ENCODE measurements at regions not wholly inside any gene's neighbourhood (a gene's known extent, or its start where the extent isn't known, plus 50 kb on each side); places are given as distances from the start of the nearest gene placed in this dataset.

DNA sequence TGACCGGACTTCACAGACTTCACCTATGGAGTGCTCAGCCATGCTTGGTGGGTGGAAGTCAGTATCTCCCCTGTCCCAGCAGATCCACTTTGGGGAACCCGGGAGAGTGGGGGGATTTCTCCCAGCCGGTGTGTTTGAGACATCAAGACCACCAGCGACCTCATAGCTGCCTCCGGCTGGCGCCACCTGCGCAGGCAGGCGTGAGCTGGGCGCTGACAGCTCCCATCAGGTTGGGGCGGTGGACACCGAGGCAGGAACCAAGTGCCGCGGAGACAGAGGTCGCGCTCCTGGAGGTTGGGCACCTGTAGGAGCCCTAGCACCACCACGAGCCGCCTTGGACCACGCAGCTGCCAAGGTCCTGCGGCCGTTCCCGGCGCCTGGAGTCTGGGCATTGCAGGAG lies 124.0 kb upstream of the LARP1 start:
- Histone ChIP-seq H3K27me3 (ENCODE audit: control insufficient read depth in 4 of 4, insufficient read depth in 4 of 4, low read length in 3 of 4) (no peaks in the 10 kb centered on the region), H3K36me3 (ENCODE audit: control insufficient read depth in 4 of 4, insufficient read depth in 3 of 4, low read depth in 1 of 4, low read length in 3 of 4) (no peaks in the 10 kb centered on the region), H3K9me3 (ENCODE audit: control insufficient read depth in 4 of 4, low read length in 3 of 4) (no peaks in the 10 kb centered on the region), H3K4me1 (ENCODE audit: control insufficient read depth in 4 of 4, insufficient read depth in 4 of 4, low read length in 3 of 4) (peaks cover 0 to 3% (median 0%) of the 10 kb centered on the region in 4 donors), H3K27ac (ENCODE audit: low read depth in 1 of 2, low read length in 2 of 2) (no peak overlapping the region), H3K4me3 (ENCODE audit: low read depth in 1 of 3, low read length in 3 of 3) (no peak overlapping the region), H3K9ac (ENCODE audit: low read depth in 1 of 2, low read length in 2 of 2) (no peak overlapping the region)
- no peak for DNase-seq (ENCODE audit: low spot score)
- WGBS, result 96% methylated on average over 22 of the region's 22 CpGs
- TF ChIP-seq EGR1 (IDR thresholded peaks at IDR 0.05; ENCODE audit: low read depth in 2 of 2) (no peak), TAF1 (conservative IDR thresholded peaks at IDR 0.05) (no peak), YY1 (IDR thresholded peaks at IDR 0.05) (no peak), JUND (IDR thresholded peaks at IDR 0.05) (no peak), RXRA (IDR thresholded peaks at IDR 0.05) (no peak), NR2F2 (IDR thresholded peaks at IDR 0.05) (no peak), GABPA (IDR thresholded peaks at IDR 0.05 in 1 of 2, conservative IDR thresholded peaks at IDR 0.05 in 1 of 2) (no peak), HNF4A (conservative IDR thresholded peaks at IDR 0.05) (no peak), FOXA1 (IDR thresholded peaks at IDR 0.05) (no peak), SP1 (IDR thresholded peaks at IDR 0.05) (no peak), FOXA2 (IDR thresholded peaks at IDR 0.05) (no peak)
- TF ChIP-seq, protein P1, sequence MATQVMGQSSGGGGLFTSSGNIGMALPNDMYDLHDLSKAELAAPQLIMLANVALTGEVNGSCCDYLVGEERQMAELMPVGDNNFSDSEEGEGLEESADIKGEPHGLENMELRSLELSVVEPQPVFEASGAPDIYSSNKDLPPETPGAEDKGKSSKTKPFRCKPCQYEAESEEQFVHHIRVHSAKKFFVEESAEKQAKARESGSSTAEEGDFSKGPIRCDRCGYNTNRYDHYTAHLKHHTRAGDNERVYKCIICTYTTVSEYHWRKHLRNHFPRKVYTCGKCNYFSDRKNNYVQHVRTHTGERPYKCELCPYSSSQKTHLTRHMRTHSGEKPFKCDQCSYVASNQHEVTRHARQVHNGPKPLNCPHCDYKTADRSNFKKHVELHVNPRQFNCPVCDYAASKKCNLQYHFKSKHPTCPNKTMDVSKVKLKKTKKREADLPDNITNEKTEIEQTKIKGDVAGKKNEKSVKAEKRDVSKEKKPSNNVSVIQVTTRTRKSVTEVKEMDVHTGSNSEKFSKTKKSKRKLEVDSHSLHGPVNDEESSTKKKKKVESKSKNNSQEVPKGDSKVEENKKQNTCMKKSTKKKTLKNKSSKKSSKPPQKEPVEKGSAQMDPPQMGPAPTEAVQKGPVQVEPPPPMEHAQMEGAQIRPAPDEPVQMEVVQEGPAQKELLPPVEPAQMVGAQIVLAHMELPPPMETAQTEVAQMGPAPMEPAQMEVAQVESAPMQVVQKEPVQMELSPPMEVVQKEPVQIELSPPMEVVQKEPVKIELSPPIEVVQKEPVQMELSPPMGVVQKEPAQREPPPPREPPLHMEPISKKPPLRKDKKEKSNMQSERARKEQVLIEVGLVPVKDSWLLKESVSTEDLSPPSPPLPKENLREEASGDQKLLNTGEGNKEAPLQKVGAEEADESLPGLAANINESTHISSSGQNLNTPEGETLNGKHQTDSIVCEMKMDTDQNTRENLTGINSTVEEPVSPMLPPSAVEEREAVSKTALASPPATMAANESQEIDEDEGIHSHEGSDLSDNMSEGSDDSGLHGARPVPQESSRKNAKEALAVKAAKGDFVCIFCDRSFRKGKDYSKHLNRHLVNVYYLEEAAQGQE (IDR thresholded peaks at IDR 0.05), result no peak
- TF ChIP-seq, protein P2, sequence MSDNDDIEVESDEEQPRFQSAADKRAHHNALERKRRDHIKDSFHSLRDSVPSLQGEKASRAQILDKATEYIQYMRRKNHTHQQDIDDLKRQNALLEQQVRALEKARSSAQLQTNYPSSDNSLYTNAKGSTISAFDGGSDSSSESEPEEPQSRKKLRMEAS (IDR thresholded peaks at IDR 0.05), result no peak
- TF ChIP-seq, protein P3, sequence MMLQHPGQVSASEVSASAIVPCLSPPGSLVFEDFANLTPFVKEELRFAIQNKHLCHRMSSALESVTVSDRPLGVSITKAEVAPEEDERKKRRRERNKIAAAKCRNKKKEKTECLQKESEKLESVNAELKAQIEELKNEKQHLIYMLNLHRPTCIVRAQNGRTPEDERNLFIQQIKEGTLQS (IDR thresholded peaks at IDR 0.05), result no peak
- TF ChIP-seq, protein P4, sequence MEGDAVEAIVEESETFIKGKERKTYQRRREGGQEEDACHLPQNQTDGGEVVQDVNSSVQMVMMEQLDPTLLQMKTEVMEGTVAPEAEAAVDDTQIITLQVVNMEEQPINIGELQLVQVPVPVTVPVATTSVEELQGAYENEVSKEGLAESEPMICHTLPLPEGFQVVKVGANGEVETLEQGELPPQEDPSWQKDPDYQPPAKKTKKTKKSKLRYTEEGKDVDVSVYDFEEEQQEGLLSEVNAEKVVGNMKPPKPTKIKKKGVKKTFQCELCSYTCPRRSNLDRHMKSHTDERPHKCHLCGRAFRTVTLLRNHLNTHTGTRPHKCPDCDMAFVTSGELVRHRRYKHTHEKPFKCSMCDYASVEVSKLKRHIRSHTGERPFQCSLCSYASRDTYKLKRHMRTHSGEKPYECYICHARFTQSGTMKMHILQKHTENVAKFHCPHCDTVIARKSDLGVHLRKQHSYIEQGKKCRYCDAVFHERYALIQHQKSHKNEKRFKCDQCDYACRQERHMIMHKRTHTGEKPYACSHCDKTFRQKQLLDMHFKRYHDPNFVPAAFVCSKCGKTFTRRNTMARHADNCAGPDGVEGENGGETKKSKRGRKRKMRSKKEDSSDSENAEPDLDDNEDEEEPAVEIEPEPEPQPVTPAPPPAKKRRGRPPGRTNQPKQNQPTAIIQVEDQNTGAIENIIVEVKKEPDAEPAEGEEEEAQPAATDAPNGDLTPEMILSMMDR (IDR thresholded peaks at IDR 0.05; ENCODE audit: low read depth, low read length, missing input control), result no peak
- TF ChIP-seq, protein P5, sequence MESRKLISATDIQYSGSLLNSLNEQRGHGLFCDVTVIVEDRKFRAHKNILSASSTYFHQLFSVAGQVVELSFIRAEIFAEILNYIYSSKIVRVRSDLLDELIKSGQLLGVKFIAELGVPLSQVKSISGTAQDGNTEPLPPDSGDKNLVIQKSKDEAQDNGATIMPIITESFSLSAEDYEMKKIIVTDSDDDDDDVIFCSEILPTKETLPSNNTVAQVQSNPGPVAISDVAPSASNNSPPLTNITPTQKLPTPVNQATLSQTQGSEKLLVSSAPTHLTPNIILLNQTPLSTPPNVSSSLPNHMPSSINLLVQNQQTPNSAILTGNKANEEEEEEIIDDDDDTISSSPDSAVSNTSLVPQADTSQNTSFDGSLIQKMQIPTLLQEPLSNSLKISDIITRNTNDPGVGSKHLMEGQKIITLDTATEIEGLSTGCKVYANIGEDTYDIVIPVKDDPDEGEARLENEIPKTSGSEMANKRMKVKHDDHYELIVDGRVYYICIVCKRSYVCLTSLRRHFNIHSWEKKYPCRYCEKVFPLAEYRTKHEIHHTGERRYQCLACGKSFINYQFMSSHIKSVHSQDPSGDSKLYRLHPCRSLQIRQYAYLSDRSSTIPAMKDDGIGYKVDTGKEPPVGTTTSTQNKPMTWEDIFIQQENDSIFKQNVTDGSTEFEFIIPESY (IDR thresholded peaks at IDR 0.05), result no peak

DNA sequence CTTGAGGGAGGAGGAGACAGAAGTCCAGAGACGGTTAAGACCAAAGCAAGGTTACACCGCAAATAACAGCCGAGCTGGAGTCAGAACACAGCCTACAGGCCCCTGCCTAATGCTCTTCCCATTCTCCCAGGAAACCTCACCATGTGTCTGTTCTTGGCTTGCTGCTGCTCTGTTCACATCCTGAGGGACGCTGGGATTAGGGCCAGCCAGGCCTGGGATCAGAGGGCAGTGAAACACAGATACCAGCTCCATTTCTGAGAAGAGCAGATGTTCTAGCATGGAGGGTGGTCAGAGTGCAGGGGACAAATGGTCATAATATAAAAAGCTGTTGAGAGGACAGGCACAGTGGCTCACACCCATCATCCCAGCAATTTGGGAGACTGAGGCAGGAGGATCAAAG lies 124.8 kb upstream of the LARP1 start:
- Histone ChIP-seq H3K36me3 (ENCODE audit: control insufficient read depth in 4 of 4, insufficient read depth in 3 of 4, low read depth in 1 of 4, low read length in 3 of 4) (no peaks in the 10 kb centered on the region), H3K4me1 (ENCODE audit: control insufficient read depth in 4 of 4, insufficient read depth in 4 of 4, low read length in 3 of 4) (peaks cover 0 to 3% (median 0%) of the 10 kb centered on the region in 4 donors), H3K27me3 (ENCODE audit: control insufficient read depth in 4 of 4, insufficient read depth in 4 of 4, low read length in 3 of 4) (no peaks in the 10 kb centered on the region), H3K4me3 (ENCODE audit: low read depth in 1 of 3, low read length in 3 of 3) (no peak overlapping the region), H3K9me3 (ENCODE audit: control insufficient read depth in 4 of 4, low read length in 3 of 4) (no peaks in the 10 kb centered on the region), H3K9ac (ENCODE audit: low read depth in 1 of 2, low read length in 2 of 2) (no peak overlapping the region), H3K27ac (ENCODE audit: low read depth in 1 of 2, low read length in 2 of 2) (no peak overlapping the region)
- TF ChIP-seq HNF4A (conservative IDR thresholded peaks at IDR 0.05) (peak; percentile 27 to 51), RXRA (IDR thresholded peaks at IDR 0.05) (peak in 1 of 2 donors; percentile 37), YY1 (IDR thresholded peaks at IDR 0.05) (no peak), EGR1 (IDR thresholded peaks at IDR 0.05; ENCODE audit: low read depth in 2 of 2) (no peak), SP1 (IDR thresholded peaks at IDR 0.05) (peak; percentile 45), NR2F2 (IDR thresholded peaks at IDR 0.05) (peak; percentile 93), TAF1 (conservative IDR thresholded peaks at IDR 0.05) (no peak), FOXA2 (IDR thresholded peaks at IDR 0.05) (no peak), JUND (IDR thresholded peaks at IDR 0.05) (no peak)
- TF ChIP-seq, protein P3 (IDR thresholded peaks at IDR 0.05), result no peak
- TF ChIP-seq, protein P4 (IDR thresholded peaks at IDR 0.05; ENCODE audit: low read depth, low read length, missing input control), result no peak
- DNase-seq (ENCODE audit: low spot score), result no peak
- 56% methylated on average over 4 of the region's 4 CpGs for WGBS

All from liver (tissue), 8 donors.